SK-N-SH (cell line): ENCODE measurements at regions not wholly inside any gene's neighbourhood (a gene's known extent, or its start where the extent isn't known, plus 50 kb on each side); places are given as distances from the start of the nearest gene placed in this dataset.

Experiments
- CTCF ChIA-PET: fragments of 300-600, 350-600 bp; formaldehyde crosslinking; extraction: SDS; loops from one replicate; lab custom pipeline; 2021; lab: Yijun Ruan, JAX
- POLR2A ChIA-PET: fragments of 350-600 bp; sonication (Branson Sonifier 250); formaldehyde crosslinking; extraction: SDS; loops from one replicate; lab custom pipeline; 2020; ENCODE audit warnings: antibody characterized with exemption, inconsistent platforms; lab: Yijun Ruan, JAX
- DNase-seq: peaks from one replicate; pipeline ENCODE4 v3.0.0; 2012
- H2AFZ ChIP-seq: fragments of 200-600 bp; sonication (generic); 2 replicates; pipeline ENCODE4 v1.8.1; 2016; ENCODE audit warnings: antibody characterized with exemption, mild to moderate bottlenecking, low read depth
- H3F3A ChIP-seq: fragments of 200-600 bp; sonication (generic); replicated peaks from 2 replicates; pipeline ENCODE3; 2016; ENCODE audit warnings: antibody characterized with exemption, mild to moderate bottlenecking; ENCODE audit not compliant: insufficient read depth
- H3K27ac ChIP-seq, 2 experiments: fragments of 200-500 bp in 1 of 2; fragments of 200-600 bp in 1 of 2; sonication (Bioruptor generic) in 1 of 2; sonication (generic), shearing (Covaris generic) in 1 of 2; 2 replicates each; pipeline versions ENCODE4 v1.5.1 to v1.6.1; 2014 to 2016; ENCODE audit warnings: low read depth in 2 of 2, inconsistent platforms in 1 of 2, low read length in 1 of 2, mild to moderate bottlenecking in 1 of 2, mixed read lengths in 1 of 2
- H3K27me3 ChIP-seq: fragments of 200-600 bp; sonication (generic), shearing (Covaris generic); 2 replicates; pipeline ENCODE4 v1.6.1; 2016; ENCODE audit warnings: mixed run types; ENCODE audit not compliant: insufficient read depth
- H3K36me3 ChIP-seq, 2 experiments: fragments of 200-500 bp in 1 of 2; fragments of 200-600 bp in 1 of 2; sonication (Bioruptor generic) in 1 of 2; sonication (generic) in 1 of 2; replicated peaks in 1 of 2; 2 replicates each; pipeline versions ENCODE3 to v1.5.1; 2014 to 2016; ENCODE audit warnings: low read length in 1 of 2, mild to moderate bottlenecking in 1 of 2; ENCODE audit not compliant: insufficient read depth in 2 of 2, control insufficient read depth in 1 of 2
- H3K4me1 ChIP-seq, 2 experiments: fragments of 200-500 bp in 1 of 2; fragments of 200-600 bp in 1 of 2; sonication (Bioruptor generic) in 1 of 2; sonication (generic), shearing (Covaris generic) in 1 of 2; 2 replicates each; pipeline versions ENCODE4 v1.5.1 to v1.6.1; 2014 to 2016; ENCODE audit warnings: low read depth in 1 of 2, low read length in 1 of 2, mixed run types in 1 of 2; ENCODE audit not compliant: insufficient read depth in 2 of 2, control insufficient read depth in 1 of 2
- H3K4me2 ChIP-seq: fragments of 200-600 bp; sonication (generic), shearing (Covaris generic); 2 replicates; pipeline ENCODE4 v1.6.1; 2017; ENCODE audit warnings: mixed run types
- H3K4me3 ChIP-seq, 2 experiments: fragments of 200-500 bp in 1 of 2; fragments of 200-600 bp in 1 of 2; sonication (Bioruptor generic) in 1 of 2; sonication (generic), shearing (Covaris generic) in 1 of 2; 2 replicates each; pipeline versions ENCODE4 v1.5.1 to v1.8.1; 2014 to 2016; ENCODE audit warnings: low read depth in 2 of 2, inconsistent platforms in 1 of 2, low read length in 1 of 2, mild to moderate bottlenecking in 1 of 2, mixed read lengths in 1 of 2, moderate library complexity in 1 of 2
- H3K79me2 ChIP-seq: fragments of 200-600 bp; sonication (generic); 2 replicates; pipeline ENCODE4 v1.8.1; 2017; ENCODE audit warnings: mild to moderate bottlenecking; ENCODE audit not compliant: insufficient read depth
- H3K9ac ChIP-seq: fragments of 200-600 bp; sonication (generic); 2 replicates; pipeline ENCODE4 v1.6.1; 2017; ENCODE audit warnings: mixed run types
- H3K9me2 ChIP-seq: fragments of 200-600 bp; sonication (generic); 2 replicates; pipeline ENCODE4 v1.6.1; 2017; ENCODE audit warnings: mixed run types
- H3K9me3 ChIP-seq: fragments of 200-600 bp; sonication (generic); 2 replicates; pipeline ENCODE4 v1.6.1; 2017; ENCODE audit warnings: mixed run types, mild to moderate bottlenecking, moderate library complexity
- H4K20me1 ChIP-seq: fragments of 200-600 bp; sonication (generic); 2 replicates; pipeline ENCODE4 v1.6.1; 2017; ENCODE audit warnings: mild to moderate bottlenecking, mixed run types; ENCODE audit not compliant: insufficient read depth
- CHD2 ChIP-seq: fragments of 150-350 bp; IDR thresholded peaks from 2 replicates; pipeline ENCODE4 v1.6.1; 2018; ENCODE audit warnings: low read length; ENCODE audit not compliant: partially characterized antibody
- ELF1 ChIP-seq: IDR thresholded peaks from 2 replicates; pipeline ENCODE4 v1.4.0; 2012
- FOXJ3 ChIP-seq: sonication (generic); formaldehyde crosslinking; IDR thresholded peaks from 2 replicates; pipeline ENCODE4 v1.5.1; 2020; ENCODE audit warnings: mild to moderate bottlenecking, missing genetic modification reagents
- FOXM1 ChIP-seq: IDR thresholded peaks from 2 replicates; pipeline ENCODE4 v1.4.0; 2012; ENCODE audit warnings: low read depth, mild to moderate bottlenecking
- MAX ChIP-seq: IDR thresholded peaks from 2 replicates; pipeline ENCODE4 v1.4.0; 2012; ENCODE audit warnings: low read depth
- MEF2A ChIP-seq: IDR thresholded peaks from 2 replicates; pipeline ENCODE4 v1.4.0; 2012; ENCODE audit warnings: low read depth, borderline replicate concordance
- NRF1 ChIP-seq: IDR thresholded peaks from 2 replicates; pipeline ENCODE4 v1.6.1; 2012; ENCODE audit warnings: low read depth, mild to moderate bottlenecking, low read length
- POLR2AphosphoS5 ChIP-seq: IDR thresholded peaks from 2 replicates; pipeline ENCODE4 v1.6.1; 2012; ENCODE audit warnings: low read depth, low read length
- RCOR1 ChIP-seq: fragments of 150-350 bp; IDR thresholded peaks from 2 replicates; pipeline ENCODE4 v1.6.1; 2017; ENCODE audit warnings: antibody characterized with exemption, low read length
- RXRA ChIP-seq: IDR thresholded peaks from 2 replicates; pipeline ENCODE4 v1.4.0; 2012; ENCODE audit warnings: low read depth, mild to moderate bottlenecking, borderline replicate concordance
- TCF12 ChIP-seq: IDR thresholded peaks from 2 replicates; pipeline ENCODE4 v1.4.0; 2012
- TEAD4 ChIP-seq: IDR thresholded peaks from 2 replicates; pipeline ENCODE4 v1.4.0; 2012; ENCODE audit warnings: mild to moderate bottlenecking, borderline replicate concordance; ENCODE audit not compliant: insufficient read depth
- USF1 ChIP-seq: IDR thresholded peaks from 2 replicates; pipeline ENCODE4 v1.4.0; 2012; ENCODE audit warnings: low read depth, borderline replicate concordance
- WGBS: methylation state at CpG from one replicate; pipeline ENCODE4 v1.1.6; 2017; ENCODE audit warnings: low lambda C conversion rate; 5-methylcytosine and 5-hydroxymethylcytosine counted together
- TF ChIP-seq, protein P1 (sequence below): IDR thresholded peaks from 2 replicates; pipeline ENCODE4 v1.6.1; 2012; ENCODE audit warnings: mild to moderate bottlenecking, low read depth, low read length, moderate library complexity
- TF ChIP-seq, protein P2 (sequence below): fragments of 150-350 bp; IDR thresholded peaks from 2 replicates; pipeline ENCODE4 v1.6.1; 2017; ENCODE audit warnings: antibody characterized with exemption, low read length, low read depth, borderline replicate concordance

GRCh38 chr21:28247454-28248020 lies 745.1 kb downstream of the LTN1 start:
- no peak for DNase-seq
- no peaks in the 10 kb centered on the region for H4K20me1 ChIP-seq

GRCh38 chr21:28240586-28240985 lies 752.1 kb downstream of the LTN1 start:
- Histone ChIP-seq H3K27ac (no peak overlapping the region; a peak in 1 of 4 replicates), H3K4me2 (no peak overlapping the region)
- CTCF ChIA-PET = no interaction called here

More at GRCh38 chr21:28247454-28248020, 745.1 kb downstream of the LTN1 start:
- Histone ChIP-seq H3K27me3 (no peaks in the 10 kb centered on the region), H3K9me2 (no peaks in the 10 kb centered on the region), H3K4me2 (no peak overlapping the region), H3K27ac (no peak overlapping the region; a peak in 1 of 4 replicates), H3K9ac (no peak overlapping the region), H3K9me3 (no peaks in the 10 kb centered on the region; the same call in 1 of the 2 replicates), H3K36me3 (no peaks in the 10 kb centered on the region), H3K4me1 (peaks cover 0 to 2% of the 10 kb centered on the region in 2 experiments; a peak in 2 of 4 replicates), H3K79me2 (no peaks in the 10 kb centered on the region), H2AFZ (no peak overlapping the region), H3K4me3 (no peak overlapping the region), H3F3A (no peaks in the 10 kb centered on the region)
- WGBS = 82% methylated on average over 4 of the region's 4 CpGs
- ChIA-PET POLR2A (no interaction called here), CTCF (no interaction called here)
- TF ChIP-seq POLR2AphosphoS5 (no peak), RXRA (no peak), ELF1 (no peak), NRF1 (no peak), TEAD4 (no peak), MEF2A (no peak), TCF12 (no peak), FOXJ3 (CRISPR knock-in tag) (no peak), FOXM1 (no peak)

More at GRCh38 chr21:28240586-28240985, 752.1 kb downstream of the LTN1 start:
- Histone ChIP-seq H3K79me2 (no peaks in the 10 kb centered on the region), H3K36me3 (no peaks in the 10 kb centered on the region)
- TF ChIP-seq, protein P1, sequence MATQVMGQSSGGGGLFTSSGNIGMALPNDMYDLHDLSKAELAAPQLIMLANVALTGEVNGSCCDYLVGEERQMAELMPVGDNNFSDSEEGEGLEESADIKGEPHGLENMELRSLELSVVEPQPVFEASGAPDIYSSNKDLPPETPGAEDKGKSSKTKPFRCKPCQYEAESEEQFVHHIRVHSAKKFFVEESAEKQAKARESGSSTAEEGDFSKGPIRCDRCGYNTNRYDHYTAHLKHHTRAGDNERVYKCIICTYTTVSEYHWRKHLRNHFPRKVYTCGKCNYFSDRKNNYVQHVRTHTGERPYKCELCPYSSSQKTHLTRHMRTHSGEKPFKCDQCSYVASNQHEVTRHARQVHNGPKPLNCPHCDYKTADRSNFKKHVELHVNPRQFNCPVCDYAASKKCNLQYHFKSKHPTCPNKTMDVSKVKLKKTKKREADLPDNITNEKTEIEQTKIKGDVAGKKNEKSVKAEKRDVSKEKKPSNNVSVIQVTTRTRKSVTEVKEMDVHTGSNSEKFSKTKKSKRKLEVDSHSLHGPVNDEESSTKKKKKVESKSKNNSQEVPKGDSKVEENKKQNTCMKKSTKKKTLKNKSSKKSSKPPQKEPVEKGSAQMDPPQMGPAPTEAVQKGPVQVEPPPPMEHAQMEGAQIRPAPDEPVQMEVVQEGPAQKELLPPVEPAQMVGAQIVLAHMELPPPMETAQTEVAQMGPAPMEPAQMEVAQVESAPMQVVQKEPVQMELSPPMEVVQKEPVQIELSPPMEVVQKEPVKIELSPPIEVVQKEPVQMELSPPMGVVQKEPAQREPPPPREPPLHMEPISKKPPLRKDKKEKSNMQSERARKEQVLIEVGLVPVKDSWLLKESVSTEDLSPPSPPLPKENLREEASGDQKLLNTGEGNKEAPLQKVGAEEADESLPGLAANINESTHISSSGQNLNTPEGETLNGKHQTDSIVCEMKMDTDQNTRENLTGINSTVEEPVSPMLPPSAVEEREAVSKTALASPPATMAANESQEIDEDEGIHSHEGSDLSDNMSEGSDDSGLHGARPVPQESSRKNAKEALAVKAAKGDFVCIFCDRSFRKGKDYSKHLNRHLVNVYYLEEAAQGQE = no peak
- TF ChIP-seq CHD2 (no peak), MAX (no peak), ELF1 (no peak), RCOR1 (no peak), FOXM1 (no peak), RXRA (no peak), USF1 (no peak), MEF2A (no peak)
- TF ChIP-seq, protein P2, sequence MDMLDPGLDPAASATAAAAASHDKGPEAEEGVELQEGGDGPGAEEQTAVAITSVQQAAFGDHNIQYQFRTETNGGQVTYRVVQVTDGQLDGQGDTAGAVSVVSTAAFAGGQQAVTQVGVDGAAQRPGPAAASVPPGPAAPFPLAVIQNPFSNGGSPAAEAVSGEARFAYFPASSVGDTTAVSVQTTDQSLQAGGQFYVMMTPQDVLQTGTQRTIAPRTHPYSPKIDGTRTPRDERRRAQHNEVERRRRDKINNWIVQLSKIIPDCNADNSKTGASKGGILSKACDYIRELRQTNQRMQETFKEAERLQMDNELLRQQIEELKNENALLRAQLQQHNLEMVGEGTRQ = no peak
- TF ChIP-seq, all 33 proteins: peak for 0
- Histone ChIP-seq H2AFZ (no peak overlapping the region), H3K27me3 (no peaks in the 10 kb centered on the region), H3K9ac (no peak overlapping the region), H4K20me1 (no peaks in the 10 kb centered on the region), H3K9me3 (no peaks in the 10 kb centered on the region), H3K4me3 (no peak overlapping the region), H3F3A (no peaks in the 10 kb centered on the region), H3K4me1 (peaks cover 0 to 4% of the 10 kb centered on the region in 2 experiments; a peak in 2 of 4 replicates), H3K9me2 (no peaks in the 10 kb centered on the region)
- 60% methylated on average over 2 of the region's 2 CpGs for WGBS
- DNase-seq = no peak
- POLR2A ChIA-PET = no interaction called here
